GM18873 (cell line): ENCODE measurements at regions not wholly inside any gene's neighbourhood (a gene's known extent, or its start where the extent isn't known, plus 50 kb on each side); places are given as distances from the start of the nearest gene placed in this dataset.
"Not testable (repeated sequence)": the region's sequence is repeated elsewhere in the genome, so short reads cannot be mapped to it uniquely, and the experiment has no call there.

Experiments used
- ATAC-seq: cut with Tn5 transposase; IDR thresholded peaks from one replicate; pipeline ENCODE4 v1.9.1; 2021; ENCODE audit warnings: mild to moderate bottlenecking, moderate library complexity, moderate number of reproducible peaks; ENCODE audit not compliant: unreplicated experiment, low FRiP score

DNA sequence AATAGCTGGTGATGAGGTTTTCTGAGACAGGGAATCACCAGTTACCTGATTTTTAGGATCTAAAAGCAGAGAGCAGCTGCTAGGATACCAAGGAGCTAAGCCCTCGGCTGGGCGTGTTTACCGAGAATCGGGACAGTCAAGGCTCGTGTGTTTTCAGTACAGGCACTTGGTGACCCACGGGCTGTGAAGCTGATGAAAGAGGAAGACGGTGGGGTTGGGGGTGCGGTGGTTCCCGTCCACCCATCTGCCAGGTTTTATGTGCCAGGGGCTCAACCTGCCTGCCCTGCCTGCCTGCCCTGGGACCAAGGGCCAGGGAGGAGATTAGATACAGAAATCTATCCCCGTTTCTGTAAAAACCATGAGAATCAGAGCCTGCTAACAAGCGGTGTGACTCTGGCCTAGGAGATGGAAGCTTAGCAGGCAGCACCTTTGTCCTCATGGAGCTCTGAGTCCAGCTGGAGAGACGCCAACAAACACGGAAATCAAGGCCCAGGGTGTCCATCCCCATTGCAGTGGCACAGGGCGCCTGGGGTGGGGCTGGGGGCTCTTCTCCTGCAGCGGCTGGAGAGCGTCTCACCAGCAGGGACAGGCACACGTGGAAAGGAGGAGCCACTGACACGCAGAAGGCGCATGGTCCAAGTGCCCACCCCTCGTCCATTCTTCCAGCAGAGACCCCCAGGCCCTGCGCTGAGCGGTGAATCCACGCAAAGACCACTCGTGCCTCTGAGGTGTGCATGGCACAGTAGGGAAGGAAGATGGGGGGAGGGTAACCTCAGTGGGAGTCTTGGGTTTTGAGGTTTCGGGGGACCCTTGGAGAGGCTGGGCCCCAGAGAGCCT lies 265.0 kb upstream of the TCERG1L start:
- ATAC-seq = no peak

DNA sequence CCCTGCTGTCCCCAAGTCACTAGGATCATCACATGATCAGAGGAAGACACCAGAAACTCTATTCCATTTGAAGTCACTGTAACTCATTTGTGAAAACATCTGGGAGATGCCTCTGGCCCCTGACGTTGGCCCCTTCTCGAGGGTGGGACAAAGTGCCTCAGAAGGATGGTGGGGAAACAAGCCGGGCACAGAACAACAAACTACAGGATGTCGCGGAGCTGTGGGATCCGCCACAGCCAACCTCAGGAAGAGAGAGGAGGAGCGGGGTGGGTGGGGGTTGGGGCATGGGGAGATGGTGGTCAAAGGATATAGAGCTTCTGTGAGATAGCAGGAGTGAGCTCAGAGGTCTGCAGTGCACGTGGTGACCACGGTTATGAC lies 265.6 kb upstream of the TCERG1L start:
- ATAC-seq = no peak

DNA sequence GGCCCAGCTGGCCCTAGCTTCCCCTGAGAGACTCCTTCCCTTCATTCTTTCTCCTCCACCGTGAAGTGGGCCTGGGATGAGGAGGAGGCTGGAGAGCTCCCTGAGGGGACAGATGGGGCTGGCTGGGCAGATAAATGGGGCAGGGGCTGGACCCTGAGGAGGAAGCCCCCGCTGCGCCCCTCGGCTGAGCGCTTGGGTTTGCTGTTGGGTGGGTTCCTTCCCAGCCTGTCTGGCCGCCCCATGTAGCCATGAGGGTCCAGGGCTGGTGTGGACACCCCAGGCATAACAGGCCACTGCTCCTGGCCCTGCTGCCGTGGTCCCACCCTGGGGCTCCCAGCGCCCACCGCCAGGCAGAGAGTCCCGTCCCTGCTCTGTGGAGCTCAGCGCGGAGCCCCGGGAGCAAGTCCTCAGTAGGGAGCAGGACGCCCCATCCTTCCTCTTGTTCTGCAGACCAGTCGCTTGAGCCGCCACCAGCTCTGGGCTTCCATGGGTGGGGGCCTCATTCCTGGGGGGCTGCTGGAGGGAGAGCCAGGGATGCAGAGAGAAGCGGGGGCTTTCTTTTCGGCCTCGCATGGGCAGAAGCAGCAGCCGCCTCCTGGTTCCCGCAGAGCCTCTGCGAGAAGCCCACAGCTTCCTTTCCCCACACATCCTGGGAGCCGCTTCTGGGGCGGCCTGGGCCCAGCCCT lies 266.4 kb upstream of the TCERG1L start:
- ATAC-seq = no peak

DNA sequence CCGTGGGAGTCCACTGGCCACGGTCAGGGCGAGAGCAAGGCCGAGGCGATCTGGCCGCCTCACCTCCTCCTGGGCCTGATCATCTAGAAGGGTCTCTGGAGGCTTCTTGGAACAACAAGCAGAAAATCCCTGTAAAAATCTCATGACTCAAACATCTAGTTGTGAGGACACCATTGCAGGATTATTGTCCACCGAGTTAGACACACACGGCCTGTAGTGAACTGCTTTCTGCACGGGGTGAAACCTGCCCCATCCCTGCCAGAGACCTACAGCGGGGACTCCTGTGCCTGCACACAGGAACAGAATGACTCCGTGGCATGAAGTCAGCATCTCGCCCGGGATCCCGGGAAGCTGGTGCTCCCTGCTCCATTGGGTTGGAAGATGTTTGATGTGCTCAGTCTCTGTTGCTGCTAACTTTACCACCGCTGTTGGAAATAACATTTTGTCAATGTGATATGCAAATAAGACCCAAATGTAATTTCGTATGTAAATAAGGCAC lies 267.0 kb upstream of the TCERG1L start:
- no peak for ATAC-seq

DNA sequence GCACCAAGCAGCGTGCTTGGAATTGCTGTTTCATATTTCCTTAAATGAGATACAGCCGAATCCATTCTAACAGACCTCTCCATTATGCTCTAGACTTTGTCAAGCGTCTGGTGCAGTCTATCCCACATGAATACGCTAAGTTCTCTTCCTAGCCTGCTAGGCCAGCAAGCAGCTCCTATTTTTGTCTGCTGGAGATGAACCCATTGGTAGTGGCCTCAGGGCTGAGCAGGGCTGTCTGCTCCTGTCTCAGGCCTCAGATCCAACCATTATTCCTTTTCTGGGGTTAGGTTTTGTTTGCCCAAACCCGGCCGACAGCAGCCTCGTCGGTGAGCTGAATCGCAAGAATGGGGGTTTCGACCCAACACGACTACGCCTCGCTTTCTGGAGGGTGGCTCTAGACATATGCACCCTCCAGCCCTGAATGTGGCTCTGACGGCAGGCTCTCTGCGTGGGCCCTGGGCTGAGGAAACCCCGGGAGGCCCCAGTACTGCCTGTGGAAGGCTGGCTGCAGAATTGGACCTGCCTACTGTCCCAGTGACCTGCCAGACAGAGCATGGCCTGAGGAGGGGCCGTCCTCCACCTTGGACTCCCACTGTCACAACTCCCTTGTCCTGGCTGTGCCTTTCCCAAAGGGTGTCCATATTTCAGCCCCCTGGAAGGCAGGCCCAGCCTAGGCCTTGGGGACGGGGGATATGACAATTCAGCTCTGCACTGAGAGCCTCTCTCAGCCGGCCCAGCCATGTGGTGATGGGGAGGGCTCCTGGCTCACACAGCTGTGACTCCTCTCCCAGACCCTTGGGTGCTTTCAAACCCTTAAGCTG lies 267.9 kb upstream of the TCERG1L start:
- no peak for ATAC-seq

DNA sequence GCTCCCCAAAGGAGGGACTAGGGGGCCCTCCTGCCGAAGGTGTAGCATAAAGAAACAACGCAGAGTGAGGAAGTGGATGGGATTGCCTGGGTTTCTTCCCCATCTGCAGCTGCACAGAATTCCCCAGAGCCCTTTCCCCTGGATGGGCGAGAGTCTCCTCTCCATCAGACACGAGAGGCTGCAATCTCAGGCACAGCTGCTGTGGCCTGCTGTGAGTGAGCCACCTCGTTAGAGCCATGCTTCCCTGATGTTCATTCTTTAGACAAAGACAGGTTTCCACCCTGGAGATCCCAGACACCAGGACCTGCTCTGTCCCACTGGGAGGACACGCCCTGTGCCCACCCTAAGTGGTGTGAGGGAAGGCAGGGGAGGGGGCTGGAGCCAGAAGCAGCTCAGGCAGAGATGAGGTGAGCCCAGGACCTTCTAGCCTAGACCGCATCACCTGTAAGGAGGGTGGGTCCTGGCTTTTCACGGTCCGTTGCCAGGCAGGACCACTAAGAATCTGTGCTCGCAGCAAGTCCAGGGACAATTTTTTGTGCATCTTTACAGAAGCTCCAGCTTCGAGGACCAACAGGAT lies 268.6 kb upstream of the TCERG1L start:
- no peak for ATAC-seq

DNA sequence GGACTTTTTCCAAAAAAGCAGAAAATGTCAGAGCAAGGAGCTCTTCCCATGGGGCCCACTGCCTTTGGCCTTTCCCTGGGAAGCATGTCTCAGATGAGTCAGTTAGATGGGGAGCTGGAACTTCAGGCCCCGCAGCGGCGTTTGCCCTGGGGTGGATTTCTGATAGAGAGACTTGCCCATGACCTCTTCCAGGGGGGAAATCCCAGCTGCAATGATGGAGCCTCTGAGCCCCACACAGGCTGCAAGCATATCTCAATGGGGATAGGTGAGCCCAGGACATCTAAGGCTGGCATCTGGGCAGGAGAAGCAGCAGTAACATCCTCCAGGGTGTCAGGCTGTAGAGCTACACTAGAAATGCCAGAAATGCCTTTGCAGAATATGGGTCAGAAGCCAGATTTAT lies 269.2 kb upstream of the TCERG1L start:
- no peak for ATAC-seq

DNA sequence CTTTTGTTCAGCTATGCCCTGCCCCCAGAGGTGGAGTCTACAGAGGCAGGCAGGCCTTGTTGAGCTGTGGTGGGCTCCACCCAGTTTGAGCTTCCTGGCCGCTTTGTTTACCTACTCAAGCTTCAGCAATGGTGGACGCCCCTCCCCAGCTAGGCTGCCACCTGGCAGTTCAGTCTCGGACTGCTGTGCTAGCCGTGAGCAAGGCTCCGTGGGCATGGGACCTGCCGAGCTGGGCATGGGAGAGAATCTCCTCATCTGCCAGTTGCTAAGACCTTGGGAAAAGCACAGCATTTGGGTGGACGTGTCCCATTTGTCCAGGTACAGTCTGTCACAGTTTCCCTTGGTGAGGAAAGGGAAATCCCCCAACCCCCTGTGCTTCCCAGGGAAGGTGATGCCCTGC lies 270.0 kb upstream of the TCERG1L start:
- not testable (repeated sequence) for ATAC-seq

DNA sequence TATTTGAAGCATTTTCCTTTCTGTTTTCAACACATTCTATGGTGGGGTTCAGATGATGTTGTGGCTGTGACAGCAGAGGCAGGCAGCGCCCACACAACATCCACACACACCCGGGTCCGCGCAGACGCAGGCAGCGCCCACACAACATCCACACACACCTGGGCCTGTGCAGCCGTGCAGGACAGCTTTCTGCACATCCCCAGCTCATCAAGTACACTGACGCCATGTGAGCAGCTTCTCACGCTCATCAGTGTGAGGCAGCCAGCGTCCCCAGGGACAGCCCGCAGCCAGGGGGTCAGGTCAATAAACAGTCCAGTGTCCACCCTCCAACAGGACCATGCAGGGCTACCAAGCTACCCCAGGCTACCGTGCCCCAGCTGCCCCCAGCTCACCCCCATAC lies 272.8 kb upstream of the TCERG1L start:
- no peak for ATAC-seq

DNA sequence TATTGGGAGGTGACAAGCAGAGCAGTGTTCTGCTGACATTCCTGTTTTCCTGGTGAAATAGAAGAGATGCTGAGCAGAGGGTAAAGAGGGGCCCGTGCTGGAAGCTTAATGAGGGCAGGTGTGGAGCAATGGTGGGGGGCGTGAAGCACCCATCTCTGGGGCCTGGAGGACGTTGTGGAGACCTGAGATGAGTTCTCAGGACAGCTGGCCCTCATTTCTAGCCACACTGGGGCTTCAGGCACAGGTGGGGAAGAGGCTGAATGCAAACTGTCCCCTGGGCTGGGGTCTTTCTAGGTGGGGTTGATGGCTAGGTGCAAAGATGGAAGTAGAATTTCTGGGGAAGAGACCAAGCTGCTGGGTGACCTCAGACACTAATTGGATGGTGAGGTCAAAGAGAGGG lies 274.2 kb upstream of the TCERG1L start:
- no peak for ATAC-seq

DNA sequence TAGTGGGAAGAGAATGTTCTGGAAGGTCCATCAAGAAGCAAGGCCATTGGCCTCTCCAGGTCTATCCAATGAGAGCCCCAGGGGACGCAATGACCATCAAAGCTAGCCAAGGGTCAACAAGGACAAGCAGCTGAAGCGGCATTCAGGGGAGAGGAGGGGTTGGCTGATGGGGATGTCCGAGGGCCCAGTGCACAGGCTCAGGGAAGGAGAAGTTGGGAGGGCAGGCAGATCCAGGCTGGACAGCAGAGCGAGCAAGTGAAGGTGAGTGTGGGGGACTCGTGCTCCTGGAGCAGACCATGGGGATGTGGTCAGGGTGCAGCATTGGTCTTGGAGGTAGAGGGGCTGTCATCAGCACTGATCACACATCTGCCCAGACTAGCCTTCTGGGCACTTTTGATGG lies 275.4 kb upstream of the TCERG1L start:
- ATAC-seq = no peak

DNA sequence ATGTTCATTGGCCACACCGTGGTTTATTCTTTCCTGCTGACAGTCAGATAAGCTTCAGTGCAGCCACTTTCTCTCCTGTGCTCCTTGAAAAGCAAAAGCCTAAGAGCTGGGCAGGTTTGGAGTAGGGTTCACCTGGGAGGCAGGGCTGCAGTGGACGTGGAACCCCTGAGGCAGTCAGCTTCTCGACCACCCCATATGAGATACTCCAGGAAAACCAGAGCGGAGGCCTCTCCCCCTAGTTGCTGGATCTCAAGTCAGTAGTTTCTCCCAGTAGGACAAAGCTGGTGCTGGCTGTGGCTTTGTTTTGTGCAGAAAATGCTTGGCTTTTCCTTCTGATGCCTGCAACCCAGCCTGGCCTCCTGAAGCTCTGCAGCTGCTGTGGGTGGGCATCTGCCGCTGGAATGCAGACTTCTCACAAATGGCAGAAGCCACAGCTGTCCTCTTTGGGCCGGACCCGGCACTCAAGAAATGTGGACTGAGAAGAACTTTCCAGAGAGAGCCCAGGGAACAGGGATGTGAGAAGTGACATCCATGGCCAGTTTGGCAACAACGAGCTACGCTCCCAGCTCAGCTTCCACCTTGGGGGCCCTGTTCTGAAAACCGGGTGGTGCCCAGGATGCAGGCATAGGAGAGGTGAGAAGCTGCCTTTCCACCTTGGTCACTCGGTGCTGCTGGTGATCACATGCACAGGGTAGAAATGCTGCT lies 276.6 kb upstream of the TCERG1L start:
- ATAC-seq = no peak

DNA sequence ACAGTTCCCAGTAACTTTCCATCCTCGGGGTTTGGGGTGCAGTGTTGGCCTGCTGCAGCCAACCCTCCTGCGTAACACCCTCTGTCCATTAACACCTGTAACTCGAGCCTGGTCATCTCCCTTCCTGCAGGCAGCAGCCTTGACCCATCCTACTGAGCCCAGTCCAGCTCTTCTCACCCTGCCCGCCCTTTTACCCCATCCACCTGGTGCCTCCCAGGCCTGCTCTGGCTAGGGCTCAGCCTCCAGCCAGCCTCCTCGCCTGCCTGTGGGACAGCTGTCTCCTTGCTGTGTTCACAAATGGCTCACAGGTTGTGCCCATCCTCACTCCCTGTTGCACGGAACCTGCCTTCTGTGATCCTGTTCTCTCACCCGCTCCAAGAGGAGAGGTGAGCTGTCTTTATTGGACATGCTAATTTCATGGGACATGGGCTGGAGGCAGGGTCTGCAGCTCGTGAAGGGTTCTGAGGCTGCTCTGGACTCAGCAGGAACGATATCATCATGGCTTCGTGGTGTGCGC lies 277.2 kb upstream of the TCERG1L start:
- no peak for ATAC-seq

DNA sequence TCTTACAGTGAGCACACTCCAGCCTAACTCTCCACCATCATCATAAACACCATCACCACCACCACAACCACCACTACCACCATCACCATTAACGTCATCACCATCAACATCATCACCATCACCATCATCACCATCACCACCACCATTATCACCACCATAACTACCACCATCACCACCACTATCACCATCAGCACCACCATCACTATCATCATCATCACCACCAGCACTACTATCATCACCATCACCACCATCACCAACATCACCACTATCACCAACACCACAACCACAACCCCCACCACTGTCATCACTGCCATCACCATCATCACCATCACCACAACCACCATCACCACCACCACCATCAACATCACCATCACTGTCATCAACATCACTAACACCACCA lies 279.0 kb upstream of the TCERG1L start:
- ATAC-seq = no peak

DNA sequence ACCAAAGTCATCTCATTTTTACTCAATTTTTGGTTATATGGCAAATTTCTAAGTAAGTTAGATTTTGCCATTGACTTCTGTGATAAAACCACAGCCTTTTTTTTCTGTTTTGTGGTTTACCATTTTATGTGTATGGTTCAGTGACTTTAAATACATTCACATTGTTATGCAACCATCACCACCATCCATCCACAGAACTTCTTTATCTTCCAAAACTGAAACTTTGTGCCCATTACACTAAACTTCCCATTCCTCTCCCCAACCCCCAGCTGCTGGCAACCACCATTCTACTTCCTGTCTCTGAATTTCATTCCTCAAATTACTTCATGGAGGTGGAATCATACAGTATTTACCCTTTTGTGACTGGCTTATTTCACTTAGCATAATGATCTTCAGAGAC lies 280.4 kb upstream of the TCERG1L start:
- ATAC-seq = no peak

DNA sequence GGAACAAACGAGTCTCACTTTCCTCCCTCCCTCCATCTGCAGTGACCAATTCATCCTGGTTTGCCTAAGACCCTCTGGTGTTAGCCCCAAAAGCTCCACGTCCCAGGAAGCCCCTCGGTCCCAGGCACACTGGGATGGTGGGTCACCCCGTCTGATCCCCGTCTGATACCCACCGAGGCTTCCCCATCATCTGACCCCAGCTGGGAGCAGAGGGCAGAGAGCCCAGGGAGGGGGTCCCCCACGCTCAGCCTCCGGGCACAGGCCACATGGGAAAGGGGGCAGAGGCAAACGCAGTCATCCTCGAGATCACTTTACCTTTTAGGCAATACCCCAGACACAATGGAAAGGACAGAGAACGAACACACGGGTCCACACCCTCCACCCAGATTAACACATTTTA lies 291.6 kb upstream of the PPP2R2D start:
- no peak for ATAC-seq

DNA sequence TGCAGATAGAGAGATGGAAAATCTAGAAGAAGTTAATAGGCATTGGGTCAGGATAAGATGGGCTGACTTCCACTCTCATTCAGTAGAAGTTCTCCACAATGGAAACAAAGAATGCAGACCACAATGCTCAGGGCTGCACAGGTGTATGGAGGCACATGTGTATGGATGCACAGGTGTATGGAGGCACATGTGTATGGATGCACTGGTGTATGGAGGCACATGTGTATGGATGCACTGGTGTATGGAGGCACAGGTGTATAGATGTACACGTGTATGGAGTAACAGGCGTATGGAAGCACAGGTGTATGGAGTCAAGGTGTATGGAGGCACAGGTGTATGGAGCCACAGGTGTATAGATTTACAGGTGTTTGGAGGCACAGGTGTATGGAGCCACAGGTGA lies 285.7 kb upstream of the PPP2R2D start:
- ATAC-seq = no peak

DNA sequence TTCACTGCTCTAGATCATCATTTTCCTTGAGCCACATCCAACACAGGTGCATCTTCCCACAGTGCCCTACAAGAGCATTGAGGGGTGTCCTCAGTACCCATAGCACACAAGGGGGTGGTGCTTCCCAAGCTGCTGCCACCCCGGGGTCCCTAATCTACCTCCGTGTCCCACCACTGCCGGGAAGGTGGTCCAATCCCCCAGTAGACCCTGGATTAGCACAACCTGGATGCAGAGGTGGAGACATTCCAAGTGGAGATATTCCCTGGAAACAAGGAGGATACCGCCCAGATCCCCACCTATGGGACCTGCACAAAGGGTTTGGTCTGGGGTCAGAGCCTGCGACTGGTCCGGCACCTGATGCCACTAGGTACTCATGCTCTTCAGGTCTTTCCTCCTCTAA lies 284.8 kb upstream of the PPP2R2D start:
- ATAC-seq = no peak

DNA sequence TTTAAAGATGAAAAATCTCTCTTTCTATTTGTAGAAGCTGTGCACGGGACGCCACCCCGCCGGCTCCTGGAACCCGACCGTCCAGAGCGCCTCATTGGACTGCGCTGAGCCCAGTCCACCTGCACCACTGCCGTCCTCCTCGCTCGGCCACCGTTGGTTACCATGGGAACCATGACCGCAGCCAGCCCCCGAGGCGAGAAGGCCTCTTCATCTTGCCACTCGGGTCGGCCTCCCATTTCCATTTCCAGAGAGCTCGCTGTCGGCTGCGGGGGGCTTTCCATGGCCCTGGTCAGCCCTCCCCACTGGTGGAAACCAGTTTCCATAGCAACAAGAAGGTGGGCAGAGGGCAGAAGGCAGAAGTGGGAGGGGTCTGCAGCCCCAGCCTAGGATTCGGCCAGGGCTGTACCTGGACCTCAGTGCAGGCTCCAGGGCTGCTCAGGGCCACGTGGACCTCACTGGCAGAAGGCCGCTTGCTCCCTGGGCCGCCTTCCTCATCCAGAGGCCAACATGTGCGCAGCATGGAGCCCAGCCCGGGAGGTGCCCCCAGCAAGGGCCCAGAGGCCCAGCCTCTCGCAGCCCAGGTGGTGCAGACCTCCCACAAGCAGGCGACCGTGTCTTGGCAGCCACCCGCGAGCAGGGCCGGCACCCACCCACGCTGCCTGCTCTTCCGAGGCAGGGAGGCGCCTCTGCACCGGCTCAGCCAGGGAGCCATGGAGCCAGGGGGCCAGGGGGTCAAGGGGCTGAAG lies 283.5 kb upstream of the PPP2R2D start:
- no peak for ATAC-seq
